ENCODE measurements at regions not wholly inside any gene's neighbourhood (a gene's known extent, or its start where the extent isn't known, plus 50 kb on each side); places are given as distances from the start of the nearest gene placed in this dataset.

- TF ChIP-seq CTCF (conservative IDR thresholded peaks at IDR 0.05), result no peak
- TF ChIP-seq EZH2 (IDR thresholded peaks at IDR 0.05; ENCODE audit: low read depth), result no peak
Measured at GRCh38 chr2:122152571-122152970, 397.1 kb downstream of the TSN start.

Measured in PC-9 (cell line).